Keratinocyte (primary cell): ENCODE measurements at regions not wholly inside any gene's neighbourhood (a gene's known extent, or its start where the extent isn't known, plus 50 kb on each side); places are given as distances from the start of the nearest gene placed in this dataset.

Experiments used
- DNase-seq: peaks from one replicate; pipeline ENCODE4 v3.0.0-alpha.2; 2011; ENCODE audit warnings: low read depth, missing footprints, low spot score
- FAIRE-seq: peaks from 2 replicates; lab custom pipeline; 2011; peaks lifted over from hg19 to GRCh38; lab: Jason Lieb, UNC
- H2AFZ ChIP-seq: 2 replicates; pipeline ENCODE4 v1.6.0; 2012; ENCODE audit warnings: low read length, control low read depth, inconsistent platforms; ENCODE audit not compliant: control insufficient read depth
- H3K27ac ChIP-seq: 2 replicates; pipeline ENCODE4 v1.5.1; 2011; ENCODE audit warnings: low read length; ENCODE audit not compliant: control insufficient read depth, insufficient read depth
- H3K27me3 ChIP-seq: 3 replicates; pipeline ENCODE4 v1.6.0; 2011; ENCODE audit warnings: low read length; ENCODE audit not compliant: control insufficient read depth, insufficient read depth; ENCODE audit errors: extremely low read depth
- H3K36me3 ChIP-seq, 2 experiments: 2 replicates in 1 of 2; 3 replicates in 1 of 2; pipeline ENCODE4 v1.5.1; 2011; ENCODE audit warnings: low read length in 2 of 2, mild to moderate bottlenecking in 1 of 2; ENCODE audit not compliant: control insufficient read depth in 2 of 2, insufficient read depth in 2 of 2; ENCODE audit errors: extremely low read depth in 1 of 2
- H3K4me1 ChIP-seq: 3 replicates; pipeline ENCODE4 v1.5.1; 2011; ENCODE audit warnings: low read length; ENCODE audit not compliant: control insufficient read depth, insufficient read depth; ENCODE audit errors: extremely low read depth
- H3K4me2 ChIP-seq: 3 replicates; pipeline ENCODE4 v1.6.0; 2011; ENCODE audit warnings: low read depth, low read length; ENCODE audit not compliant: control insufficient read depth, insufficient read depth; ENCODE audit errors: extremely low read depth
- H3K4me3 ChIP-seq, 3 experiments: fragments of 200-600 bp in 1 of 3; sonication (generic) in 1 of 3; 2 replicates in 2 of 3; 3 replicates in 1 of 3; pipeline ENCODE4 v1.5.1; 2011 to 2016; ENCODE audit warnings: low read length in 3 of 3, mild to moderate bottlenecking in 3 of 3, control low read depth in 2 of 3, inconsistent platforms in 1 of 3, low read depth in 1 of 3, mixed read lengths in 1 of 3, mixed run types in 1 of 3, moderate library complexity in 1 of 3; ENCODE audit not compliant: control insufficient read depth in 2 of 3, insufficient read depth in 2 of 3; ENCODE audit errors: extremely low read depth in 1 of 3
- H3K79me2 ChIP-seq: 2 replicates; pipeline ENCODE4 v1.6.0; 2012; ENCODE audit warnings: low read length; ENCODE audit not compliant: control insufficient read depth, insufficient read depth
- H3K9ac ChIP-seq: 3 replicates; pipeline ENCODE4 v1.6.0; 2011; ENCODE audit warnings: low read length; ENCODE audit not compliant: control insufficient read depth, insufficient read depth; ENCODE audit errors: extremely low read depth
- H3K9me1 ChIP-seq: 3 replicates; pipeline ENCODE4 v1.6.0; 2011; ENCODE audit warnings: low read length; ENCODE audit not compliant: control insufficient read depth, insufficient read depth; ENCODE audit errors: extremely low read depth
- H3K9me3 ChIP-seq: 2 replicates; pipeline ENCODE4 v1.5.1; 2012; ENCODE audit warnings: low read depth, low read length; ENCODE audit not compliant: control insufficient read depth
- H4K20me1 ChIP-seq: 3 replicates; pipeline ENCODE4 v1.6.0; 2011; ENCODE audit warnings: low read length; ENCODE audit not compliant: control insufficient read depth, insufficient read depth; ENCODE audit errors: extremely low read depth
- CTCF ChIP-seq, 3 experiments: IDR thresholded peaks in 1 of 3; conservative IDR thresholded peaks in 1 of 3; optimal IDR thresholded peaks in 1 of 3; 2 replicates in 2 of 3; 3 replicates in 1 of 3; pipeline versions ENCODE3 to v1.5.1; 2011; ENCODE audit warnings: low read length in 3 of 3, mild to moderate bottlenecking in 3 of 3, moderate library complexity in 2 of 3, control low read depth in 1 of 3, inconsistent platforms in 1 of 3; ENCODE audit not compliant: insufficient read depth in 2 of 3; ENCODE audit errors: extremely low read depth in 1 of 3
- EZH2 ChIP-seq: IDR thresholded peaks from one replicate; pipeline ENCODE4 v1.6.1; 2012; ENCODE audit warnings: inconsistent platforms, mild to moderate bottlenecking, low read length, moderate library complexity
- dilution Hi-C: fragments of 300-500 bp; cut with MboI; formaldehyde crosslinking; loops from one replicate; pipeline ENCODE4 v1.7.0; 2020; ENCODE audit warnings: low sequenced_read_pairs; ENCODE audit not compliant: extremely low pct_ligation_motif_present

- Histone ChIP-seq H3K4me1 (no peaks in the 10 kb centered on the region), H2AFZ (no peak overlapping the region), H3K27me3 (no peaks in the 10 kb centered on the region), H3K4me2 (no peak overlapping the region), H3K9me1 (no peaks in the 10 kb centered on the region), H3K79me2 (no peaks in the 10 kb centered on the region), H3K9me3 (no peaks in the 10 kb centered on the region), H3K4me3 (no peak overlapping the region), H3K27ac (no peak overlapping the region), H4K20me1 (no peaks in the 10 kb centered on the region), H3K9ac (no peak overlapping the region), H3K36me3 (no peaks in the 10 kb centered on the region)
- DNase-seq (no peak), FAIRE-seq (no peak)
- TF ChIP-seq CTCF (optimal IDR thresholded peaks at IDR 0.05 in 1 of 3, IDR thresholded peaks at IDR 0.05 in 1 of 3, conservative IDR thresholded peaks at IDR 0.05 in 1 of 3; ENCODE audit: extremely low read depth in 1 of 3, insufficient read depth in 2 of 3, low read length in 3 of 3) = no peak
- dilution Hi-C loops = no loop called here
These were observed 2209.9 kb downstream of the PCDH7 start for GRCh38 chr4:32929796-32930699.

GRCh38 chr4:32930700-32931099 lies 2210.5 kb downstream of the PCDH7 start:
- DNase-seq (no peak), FAIRE-seq (no peak)
- TF ChIP-seq EZH2 (no peak), CTCF (optimal IDR thresholded peaks at IDR 0.05 in 1 of 3, IDR thresholded peaks at IDR 0.05 in 1 of 3, conservative IDR thresholded peaks at IDR 0.05 in 1 of 3; ENCODE audit: extremely low read depth in 1 of 3, insufficient read depth in 2 of 3, low read length in 3 of 3) (no peak)
- Histone ChIP-seq H4K20me1 (no peaks in the 10 kb centered on the region), H3K4me1 (no peaks in the 10 kb centered on the region), H2AFZ (no peak overlapping the region), H3K9ac (no peak overlapping the region), H3K27me3 (no peaks in the 10 kb centered on the region), H3K79me2 (no peaks in the 10 kb centered on the region), H3K27ac (no peak overlapping the region), H3K36me3 (no peaks in the 10 kb centered on the region), H3K4me2 (no peak overlapping the region), H3K9me3 (no peaks in the 10 kb centered on the region), H3K9me1 (no peaks in the 10 kb centered on the region), H3K4me3 (no peak overlapping the region)
- dilution Hi-C loops = no loop called here
